ENCODE measurements at regions not wholly inside any gene's neighbourhood (a gene's known extent, or its start where the extent isn't known, plus 50 kb on each side); places are given as distances from the start of the nearest gene placed in this dataset.

- POLR2A ChIA-PET: no interaction called here
- FAIRE-seq (no peak), DNase-seq (ENCODE audit: low read depth, low spot score) (no peak), ATAC-seq (no peak)
- no peak overlapping the region for H3K27ac ChIP-seq (ENCODE audit: control insufficient read depth, insufficient read depth)
- no peaks in the 10 kb centered on the region for H3K4me1 ChIP-seq (ENCODE audit: control insufficient read depth, insufficient read depth, low read length)
- RAD21 ChIA-PET (ENCODE audit: unreplicated experiment): no interaction called here
- no peak overlapping the region for H3K9ac ChIP-seq (ENCODE audit: control insufficient read depth, insufficient read depth, low read length)
- BruUV-seq (replicated peaks): no TSS peak
- H3K27me3 ChIP-seq (replicated peaks in 1 of 2; ENCODE audit: control insufficient read depth in 2 of 2, insufficient read depth in 2 of 2, low read length in 1 of 2): no peaks in the 10 kb centered on the region
- no peak overlapping the region for H2AFZ ChIP-seq (ENCODE audit: control insufficient read depth, low read depth, low read length)
- no peak overlapping the region for H3K4me3 ChIP-seq
- no peaks in the 10 kb centered on the region for H3K79me2 ChIP-seq (ENCODE audit: control insufficient read depth, insufficient read depth, low read length)
- SMC1A ChIA-PET (ENCODE audit: uncharacterized antibody, unreplicated experiment): no interaction called here
- in situ Hi-C loops (cut with MboI): no loop called here
- H3K4me2 ChIP-seq (ENCODE audit: control insufficient read depth, insufficient read depth): no peak overlapping the region
- intact Hi-C loops (cut with micrococcal nuclease; ENCODE audit: unreplicated experiment): no loop called here
- CTCF ChIA-PET: no interaction called here
- H3K36me3 ChIP-seq (ENCODE audit: control insufficient read depth in 2 of 2, insufficient read depth in 2 of 2, low read length in 1 of 2): no peaks in the 10 kb centered on the region
- H3K9me3 ChIP-seq (replicated peaks; ENCODE audit: control insufficient read depth, insufficient read depth, low read length): no peaks in the 10 kb centered on the region
- H4K20me1 ChIP-seq (ENCODE audit: control insufficient read depth, insufficient read depth): no peaks in the 10 kb centered on the region
- no peak for TF ChIP-seq CHD4 (IDR thresholded peaks at IDR 0.05)
- TF ChIP-seq STAT3 (IDR thresholded peaks at IDR 0.05; ENCODE audit: low read depth, low read length): no peak
- no peak for TF ChIP-seq E2F4 (IDR thresholded peaks at IDR 0.05; ENCODE audit: low read depth, low read length)
- TF ChIP-seq MAX (IDR thresholded peaks at IDR 0.05; ENCODE audit: low read depth, low read length): no peak
- no peak for TF ChIP-seq E4F1 (IDR thresholded peaks at IDR 0.05; ENCODE audit: borderline replicate concordance, partially characterized antibody)
These were observed 89.5 kb upstream of the KCTD3 start for GRCh38 chr1:215477632-215478031.

- ChIA-PET RAD21 (ENCODE audit: unreplicated experiment) (no interaction called here), CTCF (no interaction called here), SMC1A (ENCODE audit: uncharacterized antibody, unreplicated experiment) (no interaction called here), POLR2A (no interaction called here)
- intact Hi-C loops (cut with micrococcal nuclease; ENCODE audit: unreplicated experiment) (no loop called here), in situ Hi-C loops (cut with MboI) (no loop called here)
- FAIRE-seq: no peak
- Histone ChIP-seq H4K20me1 (ENCODE audit: control insufficient read depth, insufficient read depth) (no peaks in the 10 kb centered on the region), H3K79me2 (ENCODE audit: control insufficient read depth, insufficient read depth, low read length) (no peaks in the 10 kb centered on the region), H3K9ac (ENCODE audit: control insufficient read depth, insufficient read depth, low read length) (no peak overlapping the region), H3K27me3 (replicated peaks in 1 of 2; ENCODE audit: control insufficient read depth in 2 of 2, insufficient read depth in 2 of 2, low read length in 1 of 2) (no peaks in the 10 kb centered on the region), H3K4me1 (ENCODE audit: control insufficient read depth, insufficient read depth, low read length) (no peaks in the 10 kb centered on the region), H3K36me3 (ENCODE audit: control insufficient read depth in 2 of 2, insufficient read depth in 2 of 2, low read length in 1 of 2) (no peaks in the 10 kb centered on the region), H3K9me3 (replicated peaks; ENCODE audit: control insufficient read depth, insufficient read depth, low read length) (no peaks in the 10 kb centered on the region), H3K27ac (ENCODE audit: control insufficient read depth, insufficient read depth) (no peak overlapping the region), H3K4me2 (ENCODE audit: control insufficient read depth, insufficient read depth) (no peak overlapping the region), H2AFZ (ENCODE audit: control insufficient read depth, low read depth, low read length) (no peak overlapping the region), H3K4me3 (no peak overlapping the region)
- DNase-seq (ENCODE audit: low read depth, low spot score): no peak
- no TSS peak for BruUV-seq (replicated peaks)
- TF ChIP-seq ELK1 (IDR thresholded peaks at IDR 0.05; ENCODE audit: low read depth, low read length): no peak
- no peak for TF ChIP-seq NFIC (IDR thresholded peaks at IDR 0.05; ENCODE audit: low read depth, low read length)
- TF ChIP-seq NFYB (IDR thresholded peaks at IDR 0.05; ENCODE audit: insufficient read depth, low read depth, low read length): no peak
- no peak for TF ChIP-seq IKZF1 (conservative IDR thresholded peaks at IDR 0.05)
- no peak for ATAC-seq
These were observed 87.5 kb upstream of the KCTD3 start for GRCh38 chr1:215479567-215479966.
